Type B pancreatic cell (in vitro differentiated cells): ENCODE measurements at regions not wholly inside any gene's neighbourhood (a gene's known extent, or its start where the extent isn't known, plus 50 kb on each side); places are given as distances from the start of the nearest gene placed in this dataset.

Source experiments
- DNase-seq: peaks from one replicate; pipeline ENCODE4 v3.0.0; 2021; ENCODE audit warnings: mixed read lengths; ENCODE audit not compliant: unreplicated experiment; ENCODE audit errors: extremely low spot score
- H3K27ac Mint-ChIP-seq: 2 replicates; pipeline ENCODE4 v1.8.0; 2021; ENCODE audit warnings: mild to moderate bottlenecking, mixed read lengths
- H3K27me3 Mint-ChIP-seq: 2 replicates; pipeline ENCODE4 v1.8.0; 2021; ENCODE audit warnings: mixed read lengths
- H3K36me3 Mint-ChIP-seq: 2 replicates; pipeline ENCODE4 v1.8.0; 2021; ENCODE audit warnings: mixed read lengths
- H3K4me1 Mint-ChIP-seq: one replicate; pipeline ENCODE4 v1.8.0; 2021; ENCODE audit warnings: mixed read lengths; ENCODE audit not compliant: unreplicated experiment
- H3K4me3 Mint-ChIP-seq: 2 replicates; pipeline ENCODE4 v1.8.0; 2021; ENCODE audit warnings: mild to moderate bottlenecking, mixed read lengths
- H3K9me3 Mint-ChIP-seq: 2 replicates; pipeline ENCODE4 v1.8.0; 2021; ENCODE audit warnings: mixed read lengths
- CTCF ChIP-seq: fragments of 200-600 bp; sonication (generic); conservative IDR thresholded peaks from 2 replicates; pipeline ENCODE4 v1.5.0; 2021; ENCODE audit warnings: antibody characterized with exemption, mild to moderate bottlenecking

- Mint-ChIP-seq H3K27ac (no peak overlapping the region), H3K27me3 (no peaks in the 10 kb centered on the region), H3K9me3 (peaks cover 11% of the 10 kb centered on the region), H3K36me3 (no peaks in the 10 kb centered on the region), H3K4me3 (no peak overlapping the region), H3K4me1 (peaks cover 16% of the 10 kb centered on the region)
- no peak for TF ChIP-seq CTCF
- no peak for DNase-seq
These were observed 263.5 kb upstream of the CCDC179 start for GRCh38 chr11:23123753-23124152.

GRCh38 chr11:23124249-23124648, 264.0 kb upstream of the CCDC179 start:
- no peaks in the 10 kb centered on the region for H3K36me3 Mint-ChIP-seq
- peaks cover 16% of the 10 kb centered on the region for H3K4me1 Mint-ChIP-seq
- H3K27ac Mint-ChIP-seq, result no peak overlapping the region
- H3K9me3 Mint-ChIP-seq, result peaks cover 9% of the 10 kb centered on the region
- no peak for DNase-seq
- H3K4me3 Mint-ChIP-seq, result no peak overlapping the region
- H3K27me3 Mint-ChIP-seq, result no peaks in the 10 kb centered on the region
- TF ChIP-seq CTCF, result no peak

- H3K4me1 Mint-ChIP-seq, result peaks cover 16% of the 10 kb centered on the region
- DNase-seq, result no peak
- no peak for TF ChIP-seq CTCF
- H3K4me3 Mint-ChIP-seq, result no peak overlapping the region
- no peaks in the 10 kb centered on the region for H3K36me3 Mint-ChIP-seq
- H3K27me3 Mint-ChIP-seq, result no peaks in the 10 kb centered on the region
- peaks cover 5% of the 10 kb centered on the region for H3K9me3 Mint-ChIP-seq
- no peak overlapping the region for H3K27ac Mint-ChIP-seq
These were observed 264.7 kb upstream of the CCDC179 start for GRCh38 chr11:23124996-23125395.

GRCh38 chr11:23127706-23128105, 267.4 kb upstream of the CCDC179 start:
- TF ChIP-seq CTCF, result no peak
- Mint-ChIP-seq H3K27me3 (no peaks in the 10 kb centered on the region), H3K9me3 (peaks cover 7% of the 10 kb centered on the region), H3K27ac (no peak overlapping the region), H3K4me1 (peaks cover 16% of the 10 kb centered on the region), H3K4me3 (no peak overlapping the region), H3K36me3 (no peaks in the 10 kb centered on the region)
- no peak for DNase-seq

- H3K27ac Mint-ChIP-seq, result no peak overlapping the region
- DNase-seq, result no peak
- H3K27me3 Mint-ChIP-seq, result no peaks in the 10 kb centered on the region
- peaks cover 4% of the 10 kb centered on the region for H3K9me3 Mint-ChIP-seq
- no peak for TF ChIP-seq CTCF
- H3K4me3 Mint-ChIP-seq, result no peak overlapping the region
- H3K36me3 Mint-ChIP-seq, result no peaks in the 10 kb centered on the region
- H3K4me1 Mint-ChIP-seq, result peaks cover 8% of the 10 kb centered on the region
These were observed 274.4 kb upstream of the CCDC179 start for GRCh38 chr11:23134627-23135026.

- H3K9me3 Mint-ChIP-seq, result no peaks in the 10 kb centered on the region
- H3K4me1 Mint-ChIP-seq, result peaks cover 8% of the 10 kb centered on the region
- no peak overlapping the region for H3K27ac Mint-ChIP-seq
- no peak overlapping the region for H3K4me3 Mint-ChIP-seq
- TF ChIP-seq CTCF, result no peak
- H3K27me3 Mint-ChIP-seq, result no peaks in the 10 kb centered on the region
- H3K36me3 Mint-ChIP-seq, result no peaks in the 10 kb centered on the region
- no peak for DNase-seq
These were observed 278.5 kb upstream of the CCDC179 start for GRCh38 chr11:23138761-23139160.
